Glutamatergic neuron (in vitro differentiated cells): ENCODE measurements at regions not wholly inside any gene's neighbourhood (a gene's known extent, or its start where the extent isn't known, plus 50 kb on each side); places are given as distances from the start of the nearest gene placed in this dataset.

Experiments used
- DNase-seq: peaks from one replicate; pipeline ENCODE4 v3.0.0; 2022
- H3K27ac Mint-ChIP-seq: one replicate; pipeline ENCODE4 v1.8.0; 2020; ENCODE audit warnings: mild to moderate bottlenecking, mixed read lengths, inconsistent platforms; ENCODE audit not compliant: unreplicated experiment
- H3K27me3 Mint-ChIP-seq: one replicate; pipeline ENCODE4 v1.8.0; 2020; ENCODE audit warnings: mild to moderate bottlenecking, moderate library complexity, mixed read lengths, inconsistent platforms; ENCODE audit not compliant: unreplicated experiment
- H3K36me3 Mint-ChIP-seq: one replicate; pipeline ENCODE4 v1.8.0; 2020; ENCODE audit warnings: mild to moderate bottlenecking, mixed read lengths, inconsistent platforms; ENCODE audit not compliant: unreplicated experiment
- H3K4me1 Mint-ChIP-seq: one replicate; pipeline ENCODE4 v1.8.0; 2020; ENCODE audit warnings: mild to moderate bottlenecking, low read depth, mixed read lengths, inconsistent platforms; ENCODE audit not compliant: unreplicated experiment
- H3K4me3 Mint-ChIP-seq: one replicate; pipeline ENCODE4 v1.8.0; 2020; ENCODE audit warnings: mild to moderate bottlenecking, mixed read lengths, inconsistent platforms; ENCODE audit not compliant: unreplicated experiment
- H3K9me3 Mint-ChIP-seq: one replicate; pipeline ENCODE4 v1.8.0; 2020; ENCODE audit warnings: mild to moderate bottlenecking, moderate library complexity, mixed read lengths, inconsistent platforms; ENCODE audit not compliant: unreplicated experiment
- CTCF ChIP-seq: fragments of 200-600 bp; sonication (generic); IDR thresholded peaks from one replicate; pipeline ENCODE4 v1.5.0; 2021; ENCODE audit not compliant: partially characterized antibody, unreplicated experiment

GRCh38 chr12:63313139-63313538, 162.1 kb upstream of the AVPR1A start:
- DNase-seq = no peak
- no peak for TF ChIP-seq CTCF
- H3K4me1 Mint-ChIP-seq = peaks cover 4% of the 10 kb centered on the region
- H3K4me3 Mint-ChIP-seq = no peak overlapping the region
- peaks cover 3% of the 10 kb centered on the region for H3K27me3 Mint-ChIP-seq
- H3K36me3 Mint-ChIP-seq = no peaks in the 10 kb centered on the region
- no peak overlapping the region for H3K27ac Mint-ChIP-seq
- peaks cover 4% of the 10 kb centered on the region for H3K9me3 Mint-ChIP-seq

GRCh38 chr12:63308671-63309070, 157.7 kb upstream of the AVPR1A start:
- TF ChIP-seq CTCF = no peak
- H3K4me1 Mint-ChIP-seq = peaks cover 11% of the 10 kb centered on the region
- DNase-seq = no peak
- no peak overlapping the region for H3K4me3 Mint-ChIP-seq
- H3K36me3 Mint-ChIP-seq = no peaks in the 10 kb centered on the region
- peaks cover 2% of the 10 kb centered on the region for H3K9me3 Mint-ChIP-seq
- peaks cover 2% of the 10 kb centered on the region for H3K27me3 Mint-ChIP-seq
- H3K27ac Mint-ChIP-seq = no peak overlapping the region

GRCh38 chr12:63307849-63308248, 156.8 kb upstream of the AVPR1A start:
- Mint-ChIP-seq H3K27me3 (peaks cover 2% of the 10 kb centered on the region), H3K4me1 (peaks cover 11% of the 10 kb centered on the region), H3K27ac (no peak overlapping the region), H3K9me3 (peaks cover 2% of the 10 kb centered on the region), H3K4me3 (no peak overlapping the region), H3K36me3 (no peaks in the 10 kb centered on the region)
- no peak for TF ChIP-seq CTCF
- no peak for DNase-seq

GRCh38 chr12:63305901-63306875, 155.2 kb upstream of the AVPR1A start:
- no peaks in the 10 kb centered on the region for H3K36me3 Mint-ChIP-seq
- H3K4me3 Mint-ChIP-seq = no peak overlapping the region
- no peak for TF ChIP-seq CTCF
- H3K27me3 Mint-ChIP-seq = peaks cover 2% of the 10 kb centered on the region
- H3K4me1 Mint-ChIP-seq = peaks cover 11% of the 10 kb centered on the region
- H3K27ac Mint-ChIP-seq = no peak overlapping the region
- H3K9me3 Mint-ChIP-seq = peaks cover 2% of the 10 kb centered on the region
- DNase-seq = no peak

- no peak for DNase-seq
- no peak overlapping the region for H3K27ac Mint-ChIP-seq
- H3K27me3 Mint-ChIP-seq = peaks cover 2% of the 10 kb centered on the region
- H3K4me1 Mint-ChIP-seq = peaks cover 11% of the 10 kb centered on the region
- no peak for TF ChIP-seq CTCF
- no peaks in the 10 kb centered on the region for H3K36me3 Mint-ChIP-seq
- no peaks in the 10 kb centered on the region for H3K9me3 Mint-ChIP-seq
- no peak overlapping the region for H3K4me3 Mint-ChIP-seq
Observed at GRCh38 chr12:63304887-63305316, 153.9 kb upstream of the AVPR1A start.
